ACC112 (cell line): ENCODE measurements at regions not wholly inside any gene's neighbourhood (a gene's known extent, or its start where the extent isn't known, plus 50 kb on each side); places are given as distances from the start of the nearest gene placed in this dataset.
A peak's percentile ranks its signal among the peaks of the same experiment; 100 is the strongest.
"Not testable (repeated sequence)": the region's sequence is repeated elsewhere in the genome, so short reads cannot be mapped to it uniquely, and the experiment has no call there.

Experiments
- H2AFZ ChIP-seq: fragments of 200-600 bp; sonication (generic); one replicate; pipeline ENCODE4 v1.6.0; 2017; ENCODE audit warnings: antibody characterized with exemption, low read length; ENCODE audit not compliant: unreplicated experiment
- H3K27ac ChIP-seq: fragments of 200-600 bp; sonication (generic); 2 replicates; pipeline ENCODE4 v1.5.1; 2014; ENCODE audit warnings: low read depth, mild to moderate bottlenecking, antibody characterized with exemption, low read length, moderate library complexity
- H3K27me3 ChIP-seq: fragments of 200-600 bp; sonication (generic); 2 replicates; pipeline ENCODE4 v1.6.1; 2014; ENCODE audit warnings: mild to moderate bottlenecking, antibody characterized with exemption, low read length, moderate library complexity, mixed read lengths; ENCODE audit not compliant: insufficient read depth
- H3K36me3 ChIP-seq: fragments of 200-600 bp; sonication (generic); 2 replicates; pipeline ENCODE4 v1.6.1; 2016; ENCODE audit warnings: mild to moderate bottlenecking, antibody characterized with exemption, low read length, moderate library complexity, mixed read lengths; ENCODE audit not compliant: insufficient read depth
- H3K4me1 ChIP-seq: fragments of 200-600 bp; sonication (generic); one replicate; pipeline ENCODE4 v1.6.1; 2016; ENCODE audit warnings: low read length, mixed read lengths; ENCODE audit not compliant: insufficient read depth, unreplicated experiment, control insufficient read depth
- H3K4me3 ChIP-seq: fragments of 200-600 bp; sonication (generic); 2 replicates; pipeline ENCODE4 v1.5.1; 2014; ENCODE audit warnings: mild to moderate bottlenecking, low read depth, low read length
- H3K79me2 ChIP-seq: fragments of 200-600 bp; sonication (generic); one replicate; pipeline ENCODE4 v1.6.0; 2016; ENCODE audit warnings: low read length; ENCODE audit not compliant: control insufficient read depth, unreplicated experiment, insufficient read depth

DNA sequence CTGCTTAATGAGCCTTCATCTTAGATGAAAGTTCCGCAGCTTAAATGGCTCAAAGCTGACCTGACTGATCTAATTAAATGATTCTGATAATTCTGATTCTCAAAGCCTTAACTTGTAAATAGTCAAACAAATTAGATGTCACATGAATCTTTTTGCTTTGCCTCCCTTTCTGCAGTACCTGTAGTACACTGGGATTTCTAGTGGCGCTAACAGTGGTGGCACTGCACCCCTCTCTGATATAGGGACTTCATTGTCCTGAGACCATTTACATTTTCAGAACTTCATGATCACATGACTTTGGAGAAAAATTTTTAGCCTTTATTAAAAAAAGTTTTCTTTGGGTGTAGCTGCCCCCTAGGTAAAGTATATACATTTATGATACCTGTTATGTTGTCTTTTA, 546.7 kb upstream of the ADGRL2 start:
- Histone ChIP-seq H3K4me3 (no peak overlapping the region), H3K4me1 (peaks cover 4% of the 10 kb centered on the region), H3K79me2 (no peaks in the 10 kb centered on the region), H2AFZ (no peak overlapping the region), H3K27me3 (no peaks in the 10 kb centered on the region), H3K27ac (no peak overlapping the region), H3K36me3 (no peaks in the 10 kb centered on the region)

DNA sequence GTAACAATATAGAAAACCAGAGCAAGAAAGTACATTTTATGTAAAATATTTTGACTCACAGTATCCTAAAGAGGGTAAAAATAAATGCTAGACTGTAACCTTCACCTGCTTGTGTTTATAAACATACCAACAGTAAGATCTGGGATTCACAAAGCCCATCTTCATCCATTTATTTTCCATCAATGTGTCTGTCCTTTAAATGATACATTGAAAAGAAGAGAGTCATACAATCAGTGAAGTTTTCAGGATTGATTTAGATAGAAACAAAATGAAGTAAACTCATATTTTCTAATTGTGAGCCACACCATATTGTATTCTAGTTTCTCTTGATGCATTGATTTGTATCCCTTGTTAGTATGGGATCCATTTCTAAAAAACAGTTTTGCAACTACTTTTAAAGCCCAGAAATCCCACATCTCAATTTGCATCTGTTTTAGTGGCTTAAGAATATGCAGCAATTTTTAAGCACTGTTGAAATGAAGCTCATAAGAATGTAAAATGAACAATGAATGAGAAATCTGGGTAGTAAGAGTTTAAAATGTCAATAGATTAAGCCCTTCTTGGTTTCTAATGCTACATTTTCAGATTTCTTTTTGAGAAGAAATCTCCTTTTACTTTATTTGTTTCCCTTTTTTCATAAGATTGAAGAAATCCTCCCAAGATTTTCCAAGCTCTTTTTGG, 548.1 kb upstream of the ADGRL2 start:
- Histone ChIP-seq H3K27me3 (no peaks in the 10 kb centered on the region), H3K4me1 (peaks cover 4% of the 10 kb centered on the region), H3K4me3 (no peak overlapping the region), H3K27ac (no peak overlapping the region), H2AFZ (no peak overlapping the region), H3K36me3 (no peaks in the 10 kb centered on the region), H3K79me2 (no peaks in the 10 kb centered on the region)

DNA sequence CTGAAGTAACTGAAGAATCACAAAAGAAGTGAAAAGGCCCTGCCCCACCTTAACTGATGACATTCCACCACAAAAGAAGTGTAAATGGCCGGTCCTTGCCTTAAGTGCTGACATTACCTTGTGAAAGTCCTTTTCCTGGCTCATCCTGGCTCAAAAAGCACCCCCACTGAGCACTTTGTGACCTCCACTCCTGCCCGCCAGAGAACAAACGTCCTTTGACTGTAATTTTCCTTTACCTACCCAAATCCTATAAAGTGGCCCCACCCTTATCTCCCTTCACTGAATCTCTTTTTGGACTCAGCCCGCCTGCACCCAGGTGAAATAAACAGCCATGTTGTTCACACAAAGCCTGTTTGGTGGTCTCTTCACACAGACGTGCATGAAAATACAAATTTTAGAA, 549.9 kb upstream of the ADGRL2 start:
- not testable (repeated sequence) for H3K79me2 ChIP-seq, H2AFZ ChIP-seq, H3K4me1 ChIP-seq, H3K4me3 ChIP-seq, H3K36me3 ChIP-seq, H3K27ac ChIP-seq, H3K27me3 ChIP-seq

DNA sequence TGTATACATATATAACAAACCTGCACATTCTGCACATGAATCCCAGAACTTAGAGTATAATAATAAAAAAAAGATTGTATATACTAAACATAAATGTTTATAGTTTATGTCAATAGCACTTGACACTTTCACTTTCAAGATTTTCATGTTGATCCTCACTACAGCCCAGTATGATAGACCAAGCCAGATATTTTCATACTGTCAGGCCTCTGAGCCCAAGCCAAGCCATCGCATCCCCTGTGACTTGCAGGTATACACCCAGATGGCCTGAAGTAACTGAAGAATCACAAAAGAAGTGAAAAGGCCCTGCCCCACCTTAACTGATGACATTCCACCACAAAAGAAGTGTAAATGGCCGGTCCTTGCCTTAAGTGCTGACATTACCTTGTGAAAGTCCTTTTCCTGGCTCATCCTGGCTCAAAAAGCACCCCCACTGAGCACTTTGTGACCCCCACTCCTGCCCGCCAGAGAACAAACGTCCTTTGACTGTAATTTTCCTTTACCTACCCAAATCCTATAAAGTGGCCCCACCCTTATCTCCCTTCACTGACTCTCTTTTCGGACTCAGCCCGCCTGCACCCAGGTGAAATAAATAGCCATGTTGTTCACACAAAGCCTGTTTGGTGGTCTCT, 555.5 kb upstream of the ADGRL2 start:
- H3K27me3 ChIP-seq, H3K79me2 ChIP-seq, H3K4me3 ChIP-seq, H3K36me3 ChIP-seq, H3K27ac ChIP-seq, H2AFZ ChIP-seq, H3K4me1 ChIP-seq: not testable (repeated sequence)

DNA sequence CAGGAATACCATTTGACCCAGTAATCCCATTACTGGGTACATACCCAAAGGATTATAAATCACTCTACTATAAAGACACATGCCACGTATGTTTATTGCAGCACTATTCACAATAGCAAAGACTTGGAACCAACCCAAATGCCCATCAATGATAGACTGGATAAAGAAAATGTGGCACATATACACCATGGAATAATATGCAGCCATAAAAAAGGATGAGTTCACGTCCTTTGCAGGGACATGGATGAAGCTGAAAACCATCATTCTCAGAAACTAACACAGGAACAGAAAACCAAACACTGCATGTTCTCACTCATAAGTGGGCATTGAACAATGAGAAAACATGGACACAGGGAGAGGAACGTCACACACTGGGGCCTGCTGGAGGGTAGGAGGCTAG, 556.1 kb upstream of the ADGRL2 start:
- not testable (repeated sequence) for H3K79me2 ChIP-seq, H3K36me3 ChIP-seq, H3K27ac ChIP-seq, H3K4me3 ChIP-seq, H2AFZ ChIP-seq, H3K4me1 ChIP-seq, H3K27me3 ChIP-seq

DNA sequence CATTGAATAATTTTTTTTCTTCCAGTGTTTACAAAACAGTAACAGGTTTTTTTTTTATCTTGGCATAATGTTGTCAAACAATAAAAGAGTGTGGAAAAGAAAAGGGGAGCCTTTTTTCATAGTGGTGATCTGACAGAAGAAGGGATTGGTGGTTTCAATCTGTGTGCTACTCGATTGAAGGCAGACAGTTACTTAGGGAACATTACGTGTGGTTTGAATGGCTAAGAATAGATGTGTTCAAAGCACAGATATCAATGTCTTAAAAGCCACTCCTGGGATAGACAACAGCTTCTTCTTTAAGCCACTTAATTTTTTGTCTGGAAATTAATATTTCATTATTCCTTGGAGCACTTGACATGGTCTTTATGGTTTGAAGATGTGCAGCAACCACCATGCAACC, 558.6 kb upstream of the ADGRL2 start:
- H3K27me3 ChIP-seq, result no peaks in the 10 kb centered on the region
- H3K4me3 ChIP-seq, result no peak overlapping the region
- no peaks in the 10 kb centered on the region for H3K79me2 ChIP-seq
- H3K4me1 ChIP-seq, result peaks cover 4% of the 10 kb centered on the region
- H3K36me3 ChIP-seq, result no peaks in the 10 kb centered on the region
- no peak overlapping the region for H3K27ac ChIP-seq
- no peak overlapping the region for H2AFZ ChIP-seq

DNA sequence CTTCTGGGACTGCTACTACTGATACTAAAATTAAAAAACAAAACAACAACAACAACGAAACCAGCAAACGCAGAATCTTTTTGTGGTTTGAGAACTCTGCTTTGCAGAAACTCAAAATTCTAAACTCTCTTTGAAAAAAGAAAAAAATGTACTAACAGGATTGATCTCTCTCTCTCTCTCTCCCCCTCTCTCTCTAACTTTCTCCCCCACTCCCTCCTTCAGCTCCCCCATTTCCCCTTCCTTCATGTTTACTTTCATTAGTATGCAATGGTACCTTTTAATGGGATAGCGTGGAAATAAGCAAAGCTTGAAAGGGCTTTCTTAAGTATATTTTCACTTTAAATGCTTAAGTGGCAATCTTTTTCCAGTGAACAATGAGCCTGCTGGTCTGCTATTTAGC, 562.6 kb upstream of the ADGRL2 start:
- no peak overlapping the region for H3K27ac ChIP-seq
- peak overlapping the region; percentile 63 for H2AFZ ChIP-seq

DNA sequence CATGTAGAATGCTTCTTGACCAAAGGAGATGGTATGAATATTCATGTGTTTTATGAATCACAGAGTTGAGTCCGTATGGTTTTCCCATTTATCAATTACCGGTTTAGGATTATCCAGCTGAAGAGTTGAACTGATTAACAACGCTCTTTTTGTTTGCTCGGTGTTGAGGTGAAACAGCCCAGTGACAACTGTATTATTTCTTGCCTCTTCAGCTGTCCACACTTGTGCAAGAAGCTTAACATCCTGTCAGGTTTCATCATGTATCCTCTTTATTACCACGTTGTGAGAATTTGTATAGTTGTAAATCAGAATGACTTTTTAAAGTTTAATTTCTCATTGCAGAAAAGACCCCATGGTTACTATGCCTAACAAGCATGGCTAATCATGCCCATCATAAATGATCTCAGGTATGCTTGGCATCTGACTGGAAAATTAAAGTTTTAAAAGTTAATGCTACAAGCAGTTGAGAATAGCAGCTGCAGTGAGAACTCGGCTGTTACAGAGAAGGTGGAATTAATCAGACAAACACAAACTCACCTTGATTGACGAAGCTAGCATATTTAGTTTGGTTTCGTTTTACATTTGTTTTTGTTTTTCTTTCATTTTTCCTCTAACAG, 563.2 kb upstream of the ADGRL2 start:
- Histone ChIP-seq H3K27me3 (no peaks in the 10 kb centered on the region), H3K36me3 (no peaks in the 10 kb centered on the region), H3K4me3 (peak overlapping the region; percentile 73), H3K4me1 (peaks cover 5% of the 10 kb centered on the region), H3K79me2 (no peaks in the 10 kb centered on the region), H3K27ac (no peak overlapping the region), H2AFZ (peak overlapping the region; percentile 63)

More for the DNA sequence above, 562.6 kb upstream of the ADGRL2 start:
- H3K4me1 ChIP-seq, result peaks cover 4% of the 10 kb centered on the region
- H3K27me3 ChIP-seq, result no peaks in the 10 kb centered on the region
- H3K79me2 ChIP-seq, result no peaks in the 10 kb centered on the region
- no peaks in the 10 kb centered on the region for H3K36me3 ChIP-seq
- H3K4me3 ChIP-seq, result peak overlapping the region; percentile 73

DNA sequence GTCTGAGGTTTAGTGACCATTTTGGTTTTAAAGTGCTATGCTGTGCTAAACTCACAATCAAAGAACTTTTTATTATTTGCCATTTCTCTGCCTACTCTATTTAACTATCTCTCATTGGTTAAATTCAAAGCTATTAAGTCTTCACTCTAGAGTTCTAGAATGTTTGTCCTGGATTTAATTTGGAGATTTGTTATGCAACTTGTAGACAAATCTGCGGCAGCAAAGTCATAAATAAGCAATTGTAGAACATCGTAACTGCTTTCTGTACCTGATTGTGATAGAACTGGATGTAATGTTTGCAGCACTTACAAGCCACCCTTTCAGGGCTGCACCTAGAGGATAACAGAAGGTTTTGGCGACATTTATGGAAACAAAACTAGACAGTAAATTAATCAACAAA, 566.5 kb upstream of the ADGRL2 start:
- H3K27ac ChIP-seq, result no peak overlapping the region
- peaks cover 13% of the 10 kb centered on the region for H3K4me1 ChIP-seq
- H3K4me3 ChIP-seq, result no peak overlapping the region
- H3K27me3 ChIP-seq, result no peaks in the 10 kb centered on the region
- H3K36me3 ChIP-seq, result no peaks in the 10 kb centered on the region
- H2AFZ ChIP-seq, result no peak overlapping the region
- no peaks in the 10 kb centered on the region for H3K79me2 ChIP-seq

DNA sequence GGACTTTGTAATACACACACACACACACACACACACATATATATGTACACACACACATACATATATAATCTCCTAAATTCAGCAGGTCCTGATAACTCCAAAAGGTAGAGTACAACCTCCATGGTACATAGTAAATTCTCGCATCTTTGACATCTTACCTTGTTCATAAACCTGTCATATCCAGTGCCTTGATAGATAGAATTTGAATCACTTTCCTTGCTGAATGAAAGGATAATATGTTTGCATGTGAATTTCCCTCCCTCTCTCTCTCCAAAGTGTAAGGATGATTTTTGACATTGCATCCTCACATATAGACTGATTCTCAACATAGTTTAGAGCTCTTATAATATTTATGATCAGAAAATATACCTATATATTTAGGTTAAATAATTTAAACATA, 567.1 kb upstream of the ADGRL2 start:
- peaks cover 13% of the 10 kb centered on the region for H3K4me1 ChIP-seq
- no peak overlapping the region for H3K4me3 ChIP-seq
- no peak overlapping the region for H2AFZ ChIP-seq
- H3K27ac ChIP-seq, result no peak overlapping the region
- no peaks in the 10 kb centered on the region for H3K79me2 ChIP-seq
- H3K27me3 ChIP-seq, result no peaks in the 10 kb centered on the region
- no peaks in the 10 kb centered on the region for H3K36me3 ChIP-seq

DNA sequence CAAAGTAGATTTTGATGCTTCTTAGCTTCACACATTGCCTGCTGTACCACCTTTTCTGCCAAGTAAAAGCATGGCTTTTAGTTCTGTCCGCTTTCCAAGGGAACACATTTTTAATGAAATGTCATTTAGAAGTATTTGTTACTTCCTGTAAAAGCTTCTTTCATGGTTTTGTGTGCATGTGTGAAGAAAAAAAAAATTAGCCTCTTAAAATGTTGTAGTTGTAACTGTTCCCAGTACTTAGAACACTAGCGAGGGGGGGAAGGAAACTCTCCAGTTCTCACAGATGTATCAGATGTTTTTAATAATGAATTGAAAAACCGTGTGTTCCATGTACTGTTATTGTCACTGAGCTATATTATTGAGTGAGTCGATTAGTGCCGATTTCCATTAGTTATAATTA, 568.3 kb upstream of the ADGRL2 start:
- Histone ChIP-seq H3K27ac (no peak overlapping the region), H3K4me3 (no peak overlapping the region), H2AFZ (no peak overlapping the region), H3K27me3 (no peaks in the 10 kb centered on the region), H3K36me3 (no peaks in the 10 kb centered on the region), H3K79me2 (no peaks in the 10 kb centered on the region), H3K4me1 (peaks cover 9% of the 10 kb centered on the region)
